ENCODE measurements at regions not wholly inside any gene's neighbourhood (a gene's known extent, or its start where the extent isn't known, plus 50 kb on each side); places are given as distances from the start of the nearest gene placed in this dataset.

DNA sequence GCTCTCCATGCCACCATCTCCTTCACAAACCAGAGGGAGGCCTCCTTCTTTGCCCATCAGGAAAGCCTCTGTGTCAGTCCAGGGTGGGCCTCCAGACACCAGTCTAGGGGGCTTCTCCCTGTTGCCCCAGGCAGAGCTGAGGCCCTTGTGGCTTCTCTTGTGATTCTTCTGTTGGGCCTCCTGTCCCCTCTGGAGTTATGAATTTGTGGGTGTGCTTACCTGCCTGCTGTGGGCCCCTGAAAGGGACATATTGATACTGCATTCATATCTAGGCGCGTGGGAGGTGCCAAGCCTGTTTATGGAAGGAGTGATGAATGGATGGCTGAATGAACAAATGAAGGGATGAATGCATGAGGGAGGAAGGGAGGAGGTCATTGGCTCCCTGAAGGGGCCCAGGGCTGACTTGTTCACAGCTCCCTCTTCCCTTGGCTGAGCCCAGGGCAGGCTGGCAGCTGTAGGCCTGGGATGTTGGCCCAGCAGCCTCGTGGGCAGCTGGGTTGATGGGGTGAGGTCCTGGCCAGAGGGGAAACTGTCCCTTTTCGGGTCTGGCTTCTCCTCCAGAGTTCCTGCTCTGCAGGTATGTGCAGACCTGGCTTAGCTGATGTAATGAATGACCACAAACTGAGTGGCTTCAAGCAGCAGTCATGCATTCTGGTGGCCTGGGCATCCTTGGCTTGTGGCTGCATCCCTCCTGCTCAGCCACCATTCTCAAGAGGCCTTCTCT, 195.4 kb downstream of the GOLGA6L6 start:
- TF ChIP-seq FOXK2 (IDR thresholded peaks at IDR 0.05), result no peak
- no peak for TF ChIP-seq ELF4 (IDR thresholded peaks at IDR 0.05)

All from HEK293T (cell line).